ENCODE measurements at regions not wholly inside any gene's neighbourhood (a gene's known extent, or its start where the extent isn't known, plus 50 kb on each side); places are given as distances from the start of the nearest gene placed in this dataset.

DNA sequence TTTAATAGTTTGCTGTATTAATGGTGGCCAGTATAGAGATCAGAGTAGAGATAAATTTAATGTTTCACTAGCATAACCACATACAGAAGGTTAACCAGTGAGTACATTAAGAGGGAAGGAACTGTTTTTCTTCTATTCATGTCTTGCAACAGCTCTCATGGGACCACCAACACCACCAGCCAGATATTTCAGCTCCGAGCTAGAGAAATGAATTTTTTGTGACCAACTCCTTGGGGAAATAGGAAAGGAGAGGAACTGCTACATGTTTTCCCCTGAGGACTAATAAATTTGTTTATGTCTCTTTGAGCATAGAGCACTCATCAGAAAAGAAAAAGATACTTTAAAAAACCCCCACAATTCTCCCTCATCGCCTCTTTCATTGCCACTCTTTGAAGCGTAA, 247.5 kb downstream of the MBNL1 start:
- no peaks in the 10 kb centered on the region for H3K9me3 ChIP-seq (ENCODE audit: control insufficient read depth in 1 of 2, insufficient read depth in 1 of 2, low read depth in 1 of 2, low read length in 2 of 2)
- BruUV-seq (replicated peaks) = no TSS peak
- H3K27me3 ChIP-seq (ENCODE audit: insufficient read depth, low read length) = no peaks in the 10 kb centered on the region
- TF ChIP-seq, protein P1, sequence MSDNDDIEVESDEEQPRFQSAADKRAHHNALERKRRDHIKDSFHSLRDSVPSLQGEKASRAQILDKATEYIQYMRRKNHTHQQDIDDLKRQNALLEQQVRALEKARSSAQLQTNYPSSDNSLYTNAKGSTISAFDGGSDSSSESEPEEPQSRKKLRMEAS (IDR thresholded peaks at IDR 0.05) = no peak
- TF ChIP-seq EZH2phosphoT487 (IDR thresholded peaks at IDR 0.05; ENCODE audit: borderline replicate concordance) (no peak), FOSL1 (IDR thresholded peaks at IDR 0.05; ENCODE audit: low read depth) (no peak), JUND (IDR thresholded peaks at IDR 0.05) (no peak), SRF (IDR thresholded peaks at IDR 0.05; ENCODE audit: low read depth) (no peak), SP1 (IDR thresholded peaks at IDR 0.05; ENCODE audit: low read depth) (no peak), CBX3 (IDR thresholded peaks at IDR 0.05; ENCODE audit: low read depth) (no peak), RAD21 (IDR thresholded peaks at IDR 0.05; ENCODE audit: low read depth) (no peak), TCF7L2 (IDR thresholded peaks at IDR 0.05; ENCODE audit: borderline replicate concordance, extremely low read depth, insufficient read depth, insufficient read length) (no peak), ZFX (IDR thresholded peaks at IDR 0.05) (no peak), ZNF274 (IDR thresholded peaks at IDR 0.05; ENCODE audit: low read depth, low read length) (no peak)
- TF ChIP-seq, protein P2, sequence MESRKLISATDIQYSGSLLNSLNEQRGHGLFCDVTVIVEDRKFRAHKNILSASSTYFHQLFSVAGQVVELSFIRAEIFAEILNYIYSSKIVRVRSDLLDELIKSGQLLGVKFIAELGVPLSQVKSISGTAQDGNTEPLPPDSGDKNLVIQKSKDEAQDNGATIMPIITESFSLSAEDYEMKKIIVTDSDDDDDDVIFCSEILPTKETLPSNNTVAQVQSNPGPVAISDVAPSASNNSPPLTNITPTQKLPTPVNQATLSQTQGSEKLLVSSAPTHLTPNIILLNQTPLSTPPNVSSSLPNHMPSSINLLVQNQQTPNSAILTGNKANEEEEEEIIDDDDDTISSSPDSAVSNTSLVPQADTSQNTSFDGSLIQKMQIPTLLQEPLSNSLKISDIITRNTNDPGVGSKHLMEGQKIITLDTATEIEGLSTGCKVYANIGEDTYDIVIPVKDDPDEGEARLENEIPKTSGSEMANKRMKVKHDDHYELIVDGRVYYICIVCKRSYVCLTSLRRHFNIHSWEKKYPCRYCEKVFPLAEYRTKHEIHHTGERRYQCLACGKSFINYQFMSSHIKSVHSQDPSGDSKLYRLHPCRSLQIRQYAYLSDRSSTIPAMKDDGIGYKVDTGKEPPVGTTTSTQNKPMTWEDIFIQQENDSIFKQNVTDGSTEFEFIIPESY (IDR thresholded peaks at IDR 0.05; ENCODE audit: extremely low read depth, insufficient replicate concordance, low read length) = no peak
- TF ChIP-seq, protein P3, sequence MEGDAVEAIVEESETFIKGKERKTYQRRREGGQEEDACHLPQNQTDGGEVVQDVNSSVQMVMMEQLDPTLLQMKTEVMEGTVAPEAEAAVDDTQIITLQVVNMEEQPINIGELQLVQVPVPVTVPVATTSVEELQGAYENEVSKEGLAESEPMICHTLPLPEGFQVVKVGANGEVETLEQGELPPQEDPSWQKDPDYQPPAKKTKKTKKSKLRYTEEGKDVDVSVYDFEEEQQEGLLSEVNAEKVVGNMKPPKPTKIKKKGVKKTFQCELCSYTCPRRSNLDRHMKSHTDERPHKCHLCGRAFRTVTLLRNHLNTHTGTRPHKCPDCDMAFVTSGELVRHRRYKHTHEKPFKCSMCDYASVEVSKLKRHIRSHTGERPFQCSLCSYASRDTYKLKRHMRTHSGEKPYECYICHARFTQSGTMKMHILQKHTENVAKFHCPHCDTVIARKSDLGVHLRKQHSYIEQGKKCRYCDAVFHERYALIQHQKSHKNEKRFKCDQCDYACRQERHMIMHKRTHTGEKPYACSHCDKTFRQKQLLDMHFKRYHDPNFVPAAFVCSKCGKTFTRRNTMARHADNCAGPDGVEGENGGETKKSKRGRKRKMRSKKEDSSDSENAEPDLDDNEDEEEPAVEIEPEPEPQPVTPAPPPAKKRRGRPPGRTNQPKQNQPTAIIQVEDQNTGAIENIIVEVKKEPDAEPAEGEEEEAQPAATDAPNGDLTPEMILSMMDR (IDR thresholded peaks at IDR 0.05 in 2 of 3, conservative IDR thresholded peaks at IDR 0.05 in 1 of 3; ENCODE audit: borderline replicate concordance in 1 of 3, insufficient read depth in 1 of 3, low read depth in 2 of 3, low read length in 2 of 3) = no peak
- H3K27ac ChIP-seq (ENCODE audit: low read depth, low read length) = no peak overlapping the region
- no peak overlapping the region for H3K4me3 ChIP-seq (replicated peaks in 1 of 2; ENCODE audit: low read depth in 1 of 2, low read length in 2 of 2)
- no peak overlapping the region for H2AFZ ChIP-seq (ENCODE audit: low read depth, low read length, poor library complexity, severe bottlenecking)
- POLR2A ChIA-PET = no interaction called here
- H3K79me2 ChIP-seq (ENCODE audit: insufficient read depth, low read length) = no peaks in the 10 kb centered on the region
- H4K20me1 ChIP-seq (ENCODE audit: insufficient read depth) = no peaks in the 10 kb centered on the region
- CTCF ChIA-PET = interaction anchor here (1.2 kb wide), 1 partner anchor 8 kb away, joined by 4 read pairs; no protein-coding TSS in a partner anchor
- H3K9me2 ChIP-seq (ENCODE audit: insufficient read depth) = no peaks in the 10 kb centered on the region
- RAD21 ChIA-PET (ENCODE audit: low non-redundant PET in 1 of 2, low total read pairs in 2 of 2, uncharacterized antibody in 2 of 2, unreplicated experiment in 2 of 2) = no interaction called here
- H3K4me2 ChIP-seq (ENCODE audit: low read length) = no peak overlapping the region
- no peak overlapping the region for H3K9ac ChIP-seq (ENCODE audit: low read length)
- no peaks in the 10 kb centered on the region for H3K4me1 ChIP-seq (ENCODE audit: control insufficient read depth in 1 of 2, insufficient read depth in 2 of 2, low read length in 2 of 2)
- no peaks in the 10 kb centered on the region for H3K36me3 ChIP-seq (ENCODE audit: control insufficient read depth in 1 of 2, insufficient read depth in 2 of 2, low read length in 2 of 2)
- DNase-seq (ENCODE audit: low read depth, low spot score) (no peak), ATAC-seq (no peak)
- intact Hi-C loops (cut with micrococcal nuclease) = no loop called here
